ENCODE measurements at regions not wholly inside any gene's neighbourhood (a gene's known extent, or its start where the extent isn't known, plus 50 kb on each side); places are given as distances from the start of the nearest gene placed in this dataset.

DNA sequence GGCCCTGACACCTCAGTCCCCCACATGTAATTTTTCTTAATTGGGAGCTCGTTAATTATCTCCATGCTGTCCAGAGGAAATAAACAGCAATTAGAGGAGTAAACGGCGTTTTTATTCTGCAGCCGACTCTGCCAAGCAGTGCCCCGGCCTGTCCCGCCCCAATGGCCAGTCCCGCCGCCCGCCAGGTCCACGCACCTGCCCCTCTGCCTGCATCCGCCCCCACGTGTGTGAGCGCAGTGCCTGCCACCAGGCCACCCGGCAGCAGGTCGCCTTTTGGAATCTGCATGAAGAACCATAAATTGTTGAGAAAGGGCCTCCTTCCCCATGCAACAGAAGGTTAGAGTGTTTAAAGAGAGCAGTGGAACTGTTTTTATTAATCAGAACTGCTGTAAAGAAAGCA, 87.5 kb upstream of the LINGO1 start:
- TF ChIP-seq, protein P1, sequence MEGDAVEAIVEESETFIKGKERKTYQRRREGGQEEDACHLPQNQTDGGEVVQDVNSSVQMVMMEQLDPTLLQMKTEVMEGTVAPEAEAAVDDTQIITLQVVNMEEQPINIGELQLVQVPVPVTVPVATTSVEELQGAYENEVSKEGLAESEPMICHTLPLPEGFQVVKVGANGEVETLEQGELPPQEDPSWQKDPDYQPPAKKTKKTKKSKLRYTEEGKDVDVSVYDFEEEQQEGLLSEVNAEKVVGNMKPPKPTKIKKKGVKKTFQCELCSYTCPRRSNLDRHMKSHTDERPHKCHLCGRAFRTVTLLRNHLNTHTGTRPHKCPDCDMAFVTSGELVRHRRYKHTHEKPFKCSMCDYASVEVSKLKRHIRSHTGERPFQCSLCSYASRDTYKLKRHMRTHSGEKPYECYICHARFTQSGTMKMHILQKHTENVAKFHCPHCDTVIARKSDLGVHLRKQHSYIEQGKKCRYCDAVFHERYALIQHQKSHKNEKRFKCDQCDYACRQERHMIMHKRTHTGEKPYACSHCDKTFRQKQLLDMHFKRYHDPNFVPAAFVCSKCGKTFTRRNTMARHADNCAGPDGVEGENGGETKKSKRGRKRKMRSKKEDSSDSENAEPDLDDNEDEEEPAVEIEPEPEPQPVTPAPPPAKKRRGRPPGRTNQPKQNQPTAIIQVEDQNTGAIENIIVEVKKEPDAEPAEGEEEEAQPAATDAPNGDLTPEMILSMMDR (IDR thresholded peaks at IDR 0.05) = no peak
- no peak for TF ChIP-seq REST (IDR thresholded peaks at IDR 0.05; ENCODE audit: insufficient read depth in 1 of 2, low read depth in 2 of 2, low read length in 1 of 2)

All from Panc1 (cell line).